Right atrium auricular region (tissue), 2 donors: ENCODE measurements at regions not wholly inside any gene's neighbourhood (a gene's known extent, or its start where the extent isn't known, plus 50 kb on each side); places are given as distances from the start of the nearest gene placed in this dataset.
"Not testable (repeated sequence)": the region's sequence is repeated elsewhere in the genome, so short reads cannot be mapped to it uniquely, and the experiment has no call there.

ENCODE experiments used
- DNase-seq: peaks from one replicate; pipeline ENCODE4 v3.0.0-alpha.2; 2019; ENCODE audit warnings: low spot score
- H3K27ac ChIP-seq, 2 donors: fragments of 200-600 bp; sonication (generic); 1 replicate in 1 of 2; 2 replicates in 1 of 2; pipeline ENCODE4 v1.5.1; 2016 to 2019
- H3K27me3 ChIP-seq, 2 donors: fragments of 200-600 bp; sonication (generic); one replicate each; pipeline versions ENCODE4 v1.5.1 to v1.6.0; 2017 to 2019
- H3K36me3 ChIP-seq: fragments of 200-600 bp; sonication (generic); one replicate; pipeline ENCODE4 v1.5.1; 2016
- H3K4me1 ChIP-seq, 2 donors: fragments of 200-600 bp; sonication (generic); one replicate each; pipeline versions ENCODE4 v1.5.1 to v1.6.0; 2017 to 2019
- H3K4me3 ChIP-seq, 2 donors: fragments of 200-600 bp; sonication (generic); 1 replicate in 1 of 2; 2 replicates in 1 of 2; pipeline ENCODE4 v1.5.1; 2017 to 2019; ENCODE audit warnings: mild to moderate bottlenecking in 1 of 2, moderate library complexity in 1 of 2
- H3K9me3 ChIP-seq, 2 donors: fragments of 200-600 bp; sonication (generic); one replicate each; pipeline ENCODE4 v1.5.1; 2019
- TF ChIP-seq, protein P1 (sequence below), 2 donors: fragments of 200-600 bp; sonication (generic); IDR thresholded peaks; one replicate each; pipeline ENCODE4 v1.5.1; 2019; ENCODE audit warnings: antibody characterized with exemption in 2 of 2

DNA sequence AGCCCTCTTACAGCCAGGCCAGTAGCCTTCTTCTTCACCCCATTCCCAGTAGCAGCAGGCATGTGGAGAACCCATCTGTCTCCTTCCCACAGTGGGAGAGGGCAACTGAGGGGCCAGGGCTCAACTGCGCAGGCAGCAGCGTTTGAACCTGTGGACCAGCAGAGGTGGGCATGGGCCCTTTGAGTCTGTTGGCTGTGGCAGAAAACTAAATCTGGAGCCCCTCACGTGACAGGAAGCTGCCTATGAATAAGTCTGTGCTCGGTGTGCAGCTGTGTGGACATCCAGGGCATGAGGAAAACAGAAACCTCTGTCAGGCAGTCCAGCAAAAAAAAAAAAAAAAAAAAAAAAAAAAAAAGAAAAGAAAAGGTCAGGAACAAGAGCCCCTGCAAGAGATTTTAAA lies 189.2 kb upstream of the NR3C1 start:
- no peak overlapping the region for H3K4me3 ChIP-seq
- TF ChIP-seq, protein P1, sequence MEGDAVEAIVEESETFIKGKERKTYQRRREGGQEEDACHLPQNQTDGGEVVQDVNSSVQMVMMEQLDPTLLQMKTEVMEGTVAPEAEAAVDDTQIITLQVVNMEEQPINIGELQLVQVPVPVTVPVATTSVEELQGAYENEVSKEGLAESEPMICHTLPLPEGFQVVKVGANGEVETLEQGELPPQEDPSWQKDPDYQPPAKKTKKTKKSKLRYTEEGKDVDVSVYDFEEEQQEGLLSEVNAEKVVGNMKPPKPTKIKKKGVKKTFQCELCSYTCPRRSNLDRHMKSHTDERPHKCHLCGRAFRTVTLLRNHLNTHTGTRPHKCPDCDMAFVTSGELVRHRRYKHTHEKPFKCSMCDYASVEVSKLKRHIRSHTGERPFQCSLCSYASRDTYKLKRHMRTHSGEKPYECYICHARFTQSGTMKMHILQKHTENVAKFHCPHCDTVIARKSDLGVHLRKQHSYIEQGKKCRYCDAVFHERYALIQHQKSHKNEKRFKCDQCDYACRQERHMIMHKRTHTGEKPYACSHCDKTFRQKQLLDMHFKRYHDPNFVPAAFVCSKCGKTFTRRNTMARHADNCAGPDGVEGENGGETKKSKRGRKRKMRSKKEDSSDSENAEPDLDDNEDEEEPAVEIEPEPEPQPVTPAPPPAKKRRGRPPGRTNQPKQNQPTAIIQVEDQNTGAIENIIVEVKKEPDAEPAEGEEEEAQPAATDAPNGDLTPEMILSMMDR (IDR thresholded peaks at IDR 0.05): no peak
- H3K27me3 ChIP-seq: no peaks in the 10 kb centered on the region
- H3K4me1 ChIP-seq: no peaks in the 10 kb centered on the region
- H3K36me3 ChIP-seq: no peaks in the 10 kb centered on the region
- DNase-seq: no peak
- no peaks in the 10 kb centered on the region for H3K9me3 ChIP-seq
- no peak overlapping the region for H3K27ac ChIP-seq

DNA sequence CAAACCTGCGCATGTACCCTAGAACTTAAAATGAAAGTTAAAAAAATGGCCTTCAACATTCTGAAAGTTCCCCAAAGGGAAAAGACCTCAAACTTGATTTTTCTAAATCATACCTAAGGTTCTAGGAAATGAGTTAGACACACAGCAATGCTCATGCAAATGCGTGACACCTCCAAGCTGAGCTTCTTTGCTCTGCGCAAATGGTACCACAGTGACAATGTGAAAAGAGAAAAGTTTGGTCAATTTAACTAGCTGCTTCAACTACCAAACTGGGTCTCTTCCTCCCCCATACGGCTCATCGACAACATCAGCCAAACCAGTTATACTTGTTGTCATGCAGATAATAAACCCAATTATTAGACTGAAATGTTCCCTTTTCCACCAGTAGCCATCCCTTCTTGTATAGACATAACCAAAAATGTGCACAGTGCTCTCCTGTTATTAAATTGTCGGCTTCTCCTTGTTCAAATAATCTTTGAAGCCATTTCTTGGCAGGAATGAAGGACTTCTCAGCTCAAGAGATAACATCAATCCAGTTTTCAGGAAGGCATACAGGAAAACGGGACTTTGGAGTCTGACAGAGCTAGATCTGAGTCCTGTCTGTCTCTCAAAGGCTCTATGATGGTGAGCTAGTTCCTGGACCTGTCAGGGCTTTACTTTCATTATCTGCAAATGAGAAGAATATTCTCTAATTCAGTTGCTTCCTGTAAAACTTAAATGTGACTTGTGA lies 185.6 kb upstream of the NR3C1 start:
- DNase-seq: no peak
- Histone ChIP-seq H3K27me3 (no peaks in the 10 kb centered on the region), H3K4me3 (no peak overlapping the region), H3K27ac (no peak overlapping the region), H3K36me3 (no peaks in the 10 kb centered on the region), H3K9me3 (no peaks in the 10 kb centered on the region), H3K4me1 (no peaks in the 10 kb centered on the region)
- TF ChIP-seq, protein P1 (IDR thresholded peaks at IDR 0.05): no peak

DNA sequence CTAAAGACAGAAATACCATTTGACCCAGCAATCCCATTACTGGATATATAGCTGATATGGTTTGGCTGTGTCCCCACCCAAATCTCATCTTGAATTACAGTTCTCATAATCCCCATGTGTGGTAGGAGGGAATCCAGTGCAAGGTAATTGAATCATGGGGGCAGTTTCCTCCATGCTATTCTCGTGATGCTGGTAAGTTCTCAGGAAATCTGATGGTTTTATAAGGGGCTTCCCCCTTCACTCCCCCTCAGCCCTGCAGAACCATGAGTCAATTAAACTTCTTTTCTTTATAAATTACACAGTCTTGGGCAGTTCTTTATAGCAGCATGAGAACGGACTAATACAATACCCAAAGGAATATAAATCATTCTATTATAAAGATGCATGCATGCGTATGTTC lies 184.6 kb upstream of the NR3C1 start:
- not testable (repeated sequence) for H3K36me3 ChIP-seq, H3K4me3 ChIP-seq, DNase-seq, H3K27ac ChIP-seq, H3K9me3 ChIP-seq, H3K4me1 ChIP-seq, H3K27me3 ChIP-seq

DNA sequence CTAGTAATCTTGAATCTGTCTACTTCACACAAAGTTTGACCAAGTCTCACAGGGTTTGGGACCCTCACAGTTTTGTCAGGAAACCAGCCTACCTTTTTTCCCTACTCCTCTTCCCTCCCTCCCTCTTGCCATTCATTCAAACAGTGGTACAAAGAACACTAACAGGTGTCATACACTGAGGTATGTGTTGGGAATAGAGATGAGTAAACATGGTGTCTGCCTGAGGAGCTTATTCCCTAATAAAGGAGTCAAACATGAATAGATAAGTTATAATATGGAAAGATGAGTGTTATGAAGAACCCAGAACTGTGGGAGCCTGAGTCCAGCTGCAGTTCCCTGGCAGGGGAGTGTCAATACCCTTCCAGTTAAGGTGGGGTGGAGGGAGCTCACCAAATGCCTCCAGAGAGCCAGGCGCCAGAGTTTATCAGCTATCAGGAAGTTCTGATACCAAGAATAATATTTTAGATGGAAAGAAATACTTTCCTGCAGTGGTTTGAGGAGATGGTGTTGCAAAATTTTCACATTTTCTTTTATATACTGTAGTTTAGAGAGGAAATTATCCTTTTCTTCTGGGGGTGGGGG lies 183.4 kb upstream of the NR3C1 start:
- Histone ChIP-seq H3K27ac (no peak overlapping the region), H3K36me3 (no peaks in the 10 kb centered on the region), H3K4me3 (no peak overlapping the region), H3K9me3 (no peaks in the 10 kb centered on the region), H3K4me1 (no peaks in the 10 kb centered on the region), H3K27me3 (no peaks in the 10 kb centered on the region)
- TF ChIP-seq, protein P1 (IDR thresholded peaks at IDR 0.05): no peak
- DNase-seq: no peak

DNA sequence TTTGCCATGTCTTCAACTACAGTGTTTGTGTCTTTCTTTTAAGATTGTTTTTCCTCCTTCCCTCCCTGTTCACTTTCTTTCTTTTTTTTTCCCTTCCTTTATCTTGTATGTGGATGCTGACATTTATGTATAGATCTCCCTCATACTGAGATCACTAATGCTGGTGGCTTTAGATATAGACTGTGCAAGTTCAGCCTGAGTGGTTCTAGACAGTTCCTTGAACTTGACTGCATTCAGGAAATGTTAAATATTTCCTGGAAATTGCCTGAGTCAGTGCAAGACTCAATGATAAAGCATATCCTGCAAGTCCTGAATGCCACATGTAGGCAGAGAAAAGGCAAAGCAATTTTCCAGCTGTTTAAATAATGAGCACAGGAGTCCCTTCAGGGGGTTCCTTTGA lies 182.5 kb upstream of the NR3C1 start:
- H3K9me3 ChIP-seq: no peaks in the 10 kb centered on the region
- H3K36me3 ChIP-seq: no peaks in the 10 kb centered on the region
- H3K4me1 ChIP-seq: no peaks in the 10 kb centered on the region
- H3K4me3 ChIP-seq: no peak overlapping the region
- no peak for DNase-seq
- no peak overlapping the region for H3K27ac ChIP-seq
- no peaks in the 10 kb centered on the region for H3K27me3 ChIP-seq
- TF ChIP-seq, protein P1 (IDR thresholded peaks at IDR 0.05): no peak

DNA sequence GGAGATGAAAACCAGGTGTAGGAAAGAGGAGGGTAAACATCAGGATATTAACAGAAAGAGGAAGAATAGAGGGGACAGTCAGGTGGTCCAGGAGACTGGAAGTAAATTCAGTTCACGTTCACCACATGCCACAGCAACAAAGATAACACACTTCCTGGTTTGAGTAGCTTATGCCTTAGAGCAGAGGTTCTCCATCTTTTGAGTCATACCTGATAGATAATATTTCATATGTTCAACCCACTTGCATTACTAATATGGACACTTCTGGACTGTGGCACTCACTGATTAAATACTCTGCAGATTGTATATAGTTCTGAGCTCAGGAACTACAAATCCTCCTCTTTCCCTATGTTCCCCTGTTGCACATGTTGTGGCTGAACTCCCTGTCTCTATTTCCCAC lies 179.9 kb upstream of the NR3C1 start:
- TF ChIP-seq, protein P1 (IDR thresholded peaks at IDR 0.05): no peak
- no peaks in the 10 kb centered on the region for H3K4me1 ChIP-seq
- no peak for DNase-seq
- no peaks in the 10 kb centered on the region for H3K9me3 ChIP-seq
- H3K27ac ChIP-seq: no peak overlapping the region
- H3K36me3 ChIP-seq: no peaks in the 10 kb centered on the region
- H3K4me3 ChIP-seq: no peak overlapping the region
- no peaks in the 10 kb centered on the region for H3K27me3 ChIP-seq
